K562 (cell line): ENCODE measurements at regions not wholly inside any gene's neighbourhood (a gene's known extent, or its start where the extent isn't known, plus 50 kb on each side); places are given as distances from the start of the nearest gene placed in this dataset.

ENCODE experiments used
- ATAC-seq: fragments of 200-7000 bp; cut with Tn5 transposase; 3 replicates; pipeline ENCODE4 v1.9.1; 2020; ENCODE audit warnings: moderate library complexity
- BruUV-seq: library from RNA; stranded (reverse); fragments of 400-500 nt; replicated peaks from 2 replicates; lab custom pipeline; 2021; lab: Mats Ljungman, UMichigan
- CTCF ChIA-PET: fragments of 300-600 bp; formaldehyde crosslinking; extraction: SDS; loops from one replicate; lab custom pipeline; 2021; ENCODE audit warnings: low intra/inter-chr PET ratio; lab: Yijun Ruan, JAX
- POLR2A ChIA-PET: fragments of 300-600, 350-650 bp; sonication (Branson Sonifier 250); formaldehyde crosslinking; extraction: SDS; loops from one replicate; lab custom pipeline; 2021; ENCODE audit warnings: antibody characterized with exemption, inconsistent platforms; lab: Yijun Ruan, JAX
- DNase-seq, 4 experiments: peaks; one replicate each; pipeline versions ENCODE4 v3.0.0 to v3.0.0-alpha.2; 2011 to 2018; ENCODE audit warnings: low spot score in 3 of 4, mixed read lengths in 3 of 4; ENCODE audit errors: extremely low read depth in 1 of 4
- FAIRE-seq: peaks from 2 replicates; lab custom pipeline; 2011; peaks lifted over from hg19 to GRCh38; lab: Jason Lieb, UNC
- H2AFZ ChIP-seq: 2 replicates; pipeline ENCODE4 v1.6.0; 2011; ENCODE audit warnings: low read depth, low read length, control low read depth, inconsistent platforms
- H3K27ac ChIP-seq: fragments of 200-600 bp; 3 replicates; pipeline ENCODE4 v1.8.0; 2011; ENCODE audit warnings: low read depth, mild to moderate bottlenecking, control low read depth, inconsistent platforms, low read length, moderate library complexity, mixed read lengths; ENCODE audit errors: extremely low read depth
- H3K27me3 ChIP-seq, 2 experiments: fragments of 300-600 bp in 1 of 2; 2 replicates in 1 of 2; 3 replicates in 1 of 2; pipeline versions ENCODE4 v1.6.0 to v1.8.0; 2011; ENCODE audit warnings: inconsistent platforms in 2 of 2, low read length in 2 of 2, mild to moderate bottlenecking in 1 of 2, mixed read lengths in 1 of 2, moderate library complexity in 1 of 2; ENCODE audit not compliant: control insufficient read depth in 2 of 2, insufficient read depth in 2 of 2
- H3K36me3 ChIP-seq: fragments of 300-600 bp; 3 replicates; pipeline ENCODE4 v1.8.0; 2011; ENCODE audit warnings: mild to moderate bottlenecking, low read length, inconsistent platforms; ENCODE audit not compliant: control insufficient read depth, insufficient read depth
- H3K4me1 ChIP-seq, 2 experiments: fragments of 200-600 bp in 1 of 2; replicated peaks in 1 of 2; 2 replicates in 1 of 2; 3 replicates in 1 of 2; pipeline versions ENCODE4 v1.5.1 to v1.8.0; 2011; ENCODE audit warnings: inconsistent platforms in 2 of 2, low read length in 2 of 2, mild to moderate bottlenecking in 1 of 2, mixed read lengths in 1 of 2, moderate library complexity in 1 of 2; ENCODE audit not compliant: control insufficient read depth in 2 of 2, insufficient read depth in 2 of 2
- H3K4me2 ChIP-seq: 2 replicates; pipeline ENCODE4 v1.6.1; 2011; ENCODE audit warnings: low read length, control low read depth, inconsistent platforms, mixed read lengths; ENCODE audit not compliant: insufficient read depth
- H3K4me3 ChIP-seq: fragments of 200-600 bp; sonication (generic), shearing (Covaris generic); 2 replicates; pipeline ENCODE4 v1.5.1; 2016; ENCODE audit warnings: control low read depth, inconsistent platforms
- H3K79me2 ChIP-seq: fragments of 200-600 bp; 3 replicates; pipeline ENCODE4 v1.8.0; 2011; ENCODE audit warnings: low read length, inconsistent platforms; ENCODE audit not compliant: control insufficient read depth, insufficient read depth
- H3K9ac ChIP-seq, 2 experiments: 2 replicates each; pipeline versions ENCODE4 v1.6.0 to v1.6.1; 2011; ENCODE audit warnings: low read depth in 2 of 2, low read length in 2 of 2, control low read depth in 1 of 2, inconsistent platforms in 1 of 2, mild to moderate bottlenecking in 1 of 2, mixed read lengths in 1 of 2; ENCODE audit not compliant: insufficient read depth in 1 of 2
- H3K9me1 ChIP-seq: one replicate; pipeline ENCODE4 v1.6.0; 2011; ENCODE audit warnings: inconsistent platforms, mild to moderate bottlenecking, low read length, moderate library complexity; ENCODE audit not compliant: control insufficient read depth, insufficient read depth
- H3K9me3 ChIP-seq: replicated peaks from 2 replicates; pipeline ENCODE4 v1.5.1; 2011; ENCODE audit warnings: low read depth, low read length, inconsistent platforms; ENCODE audit not compliant: control insufficient read depth, insufficient read depth
- H4K20me1 ChIP-seq: replicated peaks from 2 replicates; pipeline ENCODE4 v1.6.1; 2011; ENCODE audit warnings: low read length, inconsistent platforms, mixed read lengths; ENCODE audit not compliant: control insufficient read depth, insufficient read depth
- ATF3 ChIP-seq, 2 experiments: fragments of 450-650 bp in 1 of 2; sonication (generic) in 1 of 2; formaldehyde crosslinking in 1 of 2; IDR thresholded peaks in 1 of 2; conservative IDR thresholded peaks in 1 of 2; 2 replicates each; pipeline versions ENCODE4 v1.6.1 to v1.8.1; 2016 to 2023; ENCODE audit warnings: mild to moderate bottlenecking in 2 of 2, moderate library complexity in 2 of 2, inconsistent platforms in 1 of 2, missing genetic modification reagents in 1 of 2
- CEBPB ChIP-seq: fragments of 450-650 bp; IDR thresholded peaks from 2 replicates; pipeline ENCODE4 v1.6.1; 2016; ENCODE audit warnings: missing genetic modification characterization, missing compliant biosample characterization
- CEBPG ChIP-seq, 3 experiments: fragments of 200-800 bp in 1 of 3; sonication (Bioruptor generic) in 1 of 3; sonication (generic) in 1 of 3; formaldehyde crosslinking in 1 of 3; IDR thresholded peaks in 2 of 3; conservative IDR thresholded peaks in 1 of 3; 2 replicates each; pipeline versions ENCODE4 v1.6.1 to v1.8.0; 2016 to 2022; ENCODE audit warnings: missing compliant biosample characterization in 2 of 3, missing genetic modification characterization in 2 of 3, mild to moderate bottlenecking in 1 of 3, missing genetic modification reagents in 1 of 3
- CTBP1 ChIP-seq: fragments of 450-650 bp; IDR thresholded peaks from 2 replicates; pipeline ENCODE4 v1.6.1; 2016; ENCODE audit warnings: borderline replicate concordance
- CXXC5 ChIP-seq: fragments of 250-450 bp; sonication (Bioruptor Pico); IDR thresholded peaks from 2 replicates; pipeline ENCODE4 v1.8.0; 2022; ENCODE audit warnings: inconsistent platforms, mild to moderate bottlenecking, moderate library complexity
- ELK1 ChIP-seq: sonication (generic); formaldehyde crosslinking; IDR thresholded peaks from 2 replicates; pipeline ENCODE4 v1.8.1; 2022; ENCODE audit warnings: missing genetic modification reagents
- LARP7 ChIP-seq: fragments of 450-650 bp; IDR thresholded peaks from 2 replicates; pipeline ENCODE4 v1.6.1; 2016
- RCOR1 ChIP-seq, 2 experiments: IDR thresholded peaks; 2 replicates each; pipeline ENCODE4 v1.6.1; 2012; ENCODE audit warnings: low read depth in 2 of 2, low read length in 2 of 2, borderline replicate concordance in 1 of 2, improper control_type of control experiment in 1 of 2
- SMAD4 ChIP-seq: fragments of 250-450 bp; sonication (Bioruptor Pico); conservative IDR thresholded peaks from 2 replicates; pipeline ENCODE4 v1.8.0; 2021; ENCODE audit warnings: inconsistent platforms, mild to moderate bottlenecking, moderate library complexity
- TRIM24 ChIP-seq, 2 experiments: fragments of 450-650 bp; IDR thresholded peaks; 2 replicates each; pipeline ENCODE4 v1.6.1; 2016
- ZNF280A ChIP-seq: fragments of 450-650 bp; IDR thresholded peaks from 2 replicates; pipeline ENCODE4 v1.6.1; 2018; ENCODE audit warnings: mild to moderate bottlenecking, low read depth; ENCODE audit not compliant: partially characterized antibody
- WGBS: fragments of 100-300 bp; shearing (Covaris generic); methylation state at CpG from one replicate; pipeline ENCODE4 v1.1.6; 2016; ENCODE audit warnings: low coverage, mixed read lengths; ENCODE audit not compliant: insufficient coverage; ENCODE audit errors: missing lambda C conversion rate; 5-methylcytosine and 5-hydroxymethylcytosine counted together
- in situ Hi-C: fragments of 300-500 bp; cut with MboI; formaldehyde crosslinking; loops from 4 replicates; pipeline ENCODE4 v1.15.0; 2018; ENCODE audit warnings: inconsistent platforms, mixed read lengths
- intact Hi-C: fragments of 100-400 bp; cut with micrococcal nuclease; formaldehyde crosslinking; loops from 2 replicates; pipeline ENCODE4 v1.14.2; 2022

- Histone ChIP-seq H3K4me1 (peaks cover 0 to 12% of the 10 kb centered on the region in 2 experiments; a peak in 3 of 5 replicates), H3K27ac (no peak overlapping the region), H3K4me3 (no peak overlapping the region), H3K27me3 (no peaks in the 10 kb centered on the region), H3K36me3 (no peaks in the 10 kb centered on the region), H3K9ac (no peak overlapping the region), H2AFZ (peak overlapping the region; percentile 84), H4K20me1 (no peaks in the 10 kb centered on the region), H3K9me3 (no peaks in the 10 kb centered on the region), H3K9me1 (no peaks in the 10 kb centered on the region), H3K79me2 (no peaks in the 10 kb centered on the region), H3K4me2 (no peak overlapping the region)
- CTCF ChIA-PET, result no interaction called here
- in situ Hi-C loops (no loop called here), intact Hi-C loops (no loop called here)
- DNase-seq, result peak in 1 of 4 experiments; percentile 14
- POLR2A ChIA-PET, result no interaction called here
- 36% methylated on average over 3 of the region's 3 CpGs for WGBS
- ATAC-seq, result peak; percentile 66
- no TSS peak for BruUV-seq
- FAIRE-seq, result no peak
- TF ChIP-seq SMAD4 (CRISPR knock-in tag) (0 out of 2 replicates have a peak, but pooled peaks have one; percentile 23), TRIM24 (IDR thresholded peaks at IDR 0.05) (peak; percentile 37 to 45; a peak in 2 of 4 replicates), ELK1 (CRISPR knock-in tag) (no peak), ATF3 (IDR thresholded peaks at IDR 0.05) (peak; percentile 79), ATF3 (CRISPR knock-in tag; conservative IDR thresholded peaks at IDR 0.05) (no peak), CXXC5 (CRISPR knock-in tag) (0 out of 2 replicates have a peak, but pooled peaks have one; percentile 22), RCOR1 (IDR thresholded peaks at IDR 0.05; ENCODE audit: borderline replicate concordance in 1 of 2, low read depth in 2 of 2, low read length in 2 of 2) (peak in 1 of 2 experiments; percentile 73; a peak in 1 of 4 replicates), CTBP1 (peak; percentile 66; the same call in 1 of the 2 replicates), ZNF280A (no peak), CEBPG (CRISPR knock-in tag; IDR thresholded peaks at IDR 0.05) (peak; percentile 62), CEBPG (tag; conservative IDR thresholded peaks at IDR 0.05 in 1 of 2, IDR thresholded peaks at IDR 0.05 in 1 of 2) (peak in 1 of 2 experiments; percentile 38; a peak in 1 of 4 replicates), LARP7 (no peak), CEBPB (tag) (peak; percentile 47)
Observed at GRCh38 chr3:152097770-152098169, 171.0 kb upstream of the MBNL1 start.
